Trophoblast cell (in vitro differentiated cells and primary cell): ENCODE measurements at regions not wholly inside any gene's neighbourhood (a gene's known extent, or its start where the extent isn't known, plus 50 kb on each side); places are given as distances from the start of the nearest gene placed in this dataset.

ENCODE experiments used
- DNase-seq, 2 donors: peaks; one replicate each; pipeline ENCODE4 v3.0.0-alpha.2; 2016
- H2AFZ ChIP-seq: 2 replicates; pipeline ENCODE4 v1.6.1; 2013; ENCODE audit warnings: low read length, moderate library complexity, mild to moderate bottlenecking; ENCODE audit not compliant: insufficient read depth, poor library complexity
- H2AK5ac ChIP-seq: 2 replicates; pipeline ENCODE4 v1.6.1; 2013; ENCODE audit warnings: mild to moderate bottlenecking, low read length
- H2BK120ac ChIP-seq: 2 replicates; pipeline ENCODE4 v1.6.1; 2013; ENCODE audit warnings: low read length, mild to moderate bottlenecking, moderate library complexity; ENCODE audit not compliant: insufficient read depth, poor library complexity
- H2BK12ac ChIP-seq: 2 replicates; pipeline ENCODE4 v1.6.1; 2013; ENCODE audit warnings: mild to moderate bottlenecking, low read length, moderate library complexity
- H2BK5ac ChIP-seq: 2 replicates; pipeline ENCODE4 v1.6.1; 2013; ENCODE audit warnings: low read length, low read depth, moderate library complexity, mild to moderate bottlenecking; ENCODE audit not compliant: poor library complexity
- H3K14ac ChIP-seq: 2 replicates; pipeline ENCODE4 v1.6.1; 2013; ENCODE audit warnings: mild to moderate bottlenecking, low read length
- H3K18ac ChIP-seq: 2 replicates; pipeline ENCODE4 v1.6.1; 2013; ENCODE audit warnings: mild to moderate bottlenecking, low read length
- H3K23ac ChIP-seq: 2 replicates; pipeline ENCODE4 v1.6.1; 2013; ENCODE audit warnings: low read length
- H3K27ac ChIP-seq: 2 replicates; pipeline ENCODE4 v1.5.1; 2013; ENCODE audit warnings: low read depth, mild to moderate bottlenecking, inconsistent platforms, low read length, moderate library complexity
- H3K27me3 ChIP-seq: 2 replicates; pipeline ENCODE4 v1.6.1; 2013; ENCODE audit warnings: inconsistent platforms, mild to moderate bottlenecking, low read length, moderate library complexity; ENCODE audit not compliant: insufficient read depth
- H3K36me3 ChIP-seq, 2 experiments: 1 replicate in 1 of 2; 2 replicates in 1 of 2; pipeline ENCODE4 v1.6.1; 2013; ENCODE audit warnings: low read length in 2 of 2, mild to moderate bottlenecking in 2 of 2, moderate library complexity in 1 of 2; ENCODE audit not compliant: insufficient read depth in 2 of 2, control insufficient read depth in 1 of 2
- H3K4ac ChIP-seq: 2 replicates; pipeline ENCODE4 v1.6.1; 2013; ENCODE audit warnings: low read depth, mild to moderate bottlenecking, low read length, moderate library complexity
- H3K4me1 ChIP-seq, 2 experiments: 1 replicate in 1 of 2; 2 replicates in 1 of 2; pipeline ENCODE4 v1.6.1; 2013; ENCODE audit warnings: low read length in 2 of 2, mild to moderate bottlenecking in 2 of 2, moderate library complexity in 1 of 2; ENCODE audit not compliant: insufficient read depth in 2 of 2, control insufficient read depth in 1 of 2
- H3K4me2 ChIP-seq: 2 replicates; pipeline ENCODE4 v1.6.1; 2013; ENCODE audit warnings: inconsistent platforms, mild to moderate bottlenecking, low read length, moderate library complexity
- H3K4me3 ChIP-seq: 2 replicates; pipeline ENCODE4 v1.5.1; 2013; ENCODE audit warnings: mild to moderate bottlenecking, low read depth, low read length, inconsistent platforms
- H3K79me1 ChIP-seq: one replicate; pipeline ENCODE4 v1.6.1; 2013; ENCODE audit warnings: low read length
- H3K79me2 ChIP-seq: 2 replicates; pipeline ENCODE4 v1.6.1; 2013; ENCODE audit warnings: low read length, mild to moderate bottlenecking; ENCODE audit not compliant: control insufficient read depth, insufficient read depth, poor library complexity
- H3K9ac ChIP-seq: 2 replicates; pipeline ENCODE4 v1.6.1; 2013; ENCODE audit warnings: mild to moderate bottlenecking, low read length
- H3K9me3 ChIP-seq: 2 replicates; pipeline ENCODE4 v1.6.1; 2013; ENCODE audit warnings: low read depth, mild to moderate bottlenecking, control low read depth, inconsistent platforms, low read length; ENCODE audit not compliant: insufficient read depth
- H4K12ac ChIP-seq: 2 replicates; pipeline ENCODE4 v1.6.1; 2013; ENCODE audit warnings: low read depth, mild to moderate bottlenecking, low read length, moderate library complexity
- H4K8ac ChIP-seq: 2 replicates; pipeline ENCODE4 v1.6.1; 2013; ENCODE audit warnings: low read depth, mild to moderate bottlenecking, low read length, moderate library complexity
- H4K91ac ChIP-seq: one replicate; pipeline ENCODE4 v1.6.1; 2013; ENCODE audit warnings: low read depth, mild to moderate bottlenecking, low read length, moderate library complexity
- WGBS: extraction: QIAGEN DNeasy Blood & Tissue Kit; methylation state at CpG from one replicate; pipeline ENCODE4 v1.1.7; 2013; ENCODE audit warnings: missing lambda C conversion rate; ENCODE audit not compliant: insufficient read length, insufficient coverage; ENCODE audit errors: extremely low coverage; 5-methylcytosine and 5-hydroxymethylcytosine counted together

DNA sequence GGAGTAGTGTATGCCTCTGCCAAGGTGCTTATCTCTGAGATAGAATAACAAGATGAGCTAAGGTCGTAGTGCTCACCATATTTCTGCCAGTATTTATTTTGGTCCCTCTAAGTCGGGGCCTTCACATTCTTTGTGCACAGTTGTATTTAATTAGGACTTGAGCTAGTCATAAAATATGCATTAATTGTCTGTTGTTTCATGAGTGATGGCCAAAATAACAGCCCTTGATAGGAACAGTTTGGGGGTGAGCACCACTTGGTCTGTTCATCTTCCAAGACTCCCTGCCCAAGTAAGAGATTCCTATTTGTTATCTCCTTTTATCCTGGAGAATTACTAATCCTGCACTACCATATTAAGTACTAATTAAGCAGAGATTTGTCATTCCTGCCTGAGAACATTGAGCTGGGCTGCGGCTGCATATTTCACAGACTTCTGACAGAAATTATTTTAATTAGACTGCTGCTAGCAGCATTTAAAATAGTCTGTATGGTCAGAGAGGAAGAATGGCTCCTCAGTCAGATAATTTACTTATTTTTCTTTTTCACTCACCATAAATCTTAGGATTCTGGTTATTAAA, 435.1 kb downstream of the MTX2 start:
- Histone ChIP-seq H3K9ac (no peak overlapping the region), H3K27ac (no peak overlapping the region), H3K23ac (no peak overlapping the region), H2AFZ (no peak overlapping the region), H3K79me2 (no peaks in the 10 kb centered on the region), H3K36me3 (no peaks in the 10 kb centered on the region), H3K27me3 (no peaks in the 10 kb centered on the region), H2BK120ac (no peak overlapping the region), H4K12ac (no peak overlapping the region), H3K79me1 (peaks cover 5% of the 10 kb centered on the region), H4K91ac (no peak overlapping the region), H3K4me1 (no peaks in the 10 kb centered on the region), H2BK12ac (no peak overlapping the region), H3K4me3 (no peak overlapping the region), H3K18ac (no peak overlapping the region), H4K8ac (no peak overlapping the region), H2AK5ac (no peak overlapping the region), H3K14ac (no peak overlapping the region), H3K4me2 (no peak overlapping the region), H3K9me3 (no peaks in the 10 kb centered on the region), H2BK5ac (no peak overlapping the region), H3K4ac (no peak overlapping the region)
- WGBS = no CpG with 5 or more reads among the region's 3 CpGs
- no peak for DNase-seq

DNA sequence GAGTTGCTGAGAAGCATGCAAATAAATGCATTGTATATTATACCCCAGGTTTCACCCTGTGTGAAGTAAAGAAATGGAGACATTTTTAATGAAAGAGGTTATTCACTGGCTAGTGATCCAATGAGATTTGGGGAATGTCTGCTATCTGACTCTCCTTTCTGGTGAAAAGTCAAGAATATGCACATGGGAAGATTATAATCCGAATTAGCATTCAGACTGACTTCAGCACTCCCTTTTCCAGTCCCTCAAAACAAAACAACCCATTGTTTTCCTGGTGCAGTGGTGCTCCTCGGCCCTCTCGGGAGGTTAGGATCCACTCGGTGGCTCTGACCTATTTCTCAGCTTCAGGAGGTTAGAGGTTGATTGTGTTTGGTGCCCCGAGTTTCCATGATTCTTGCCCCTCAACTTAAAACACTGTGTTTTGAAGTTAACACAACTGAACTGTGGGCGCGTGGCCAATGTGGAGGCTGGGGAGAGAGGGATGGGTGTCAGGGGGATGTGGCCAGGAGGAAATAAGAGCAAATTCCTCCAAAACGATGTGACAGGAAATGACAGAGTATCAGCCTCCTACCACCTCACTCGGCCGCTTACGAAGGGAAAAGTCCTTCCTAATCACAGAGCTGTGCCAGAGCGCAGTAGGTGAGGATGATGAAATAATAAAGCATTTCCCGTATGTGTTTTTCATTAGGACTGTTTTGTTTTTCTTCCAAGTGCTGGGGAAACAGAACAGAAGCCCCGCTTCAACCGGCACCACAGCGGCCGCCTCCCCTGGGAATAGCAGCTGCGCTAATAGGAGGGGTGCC, 440.1 kb downstream of the MTX2 start:
- H2AFZ ChIP-seq = no peak overlapping the region
- H4K8ac ChIP-seq = no peak overlapping the region
- H4K12ac ChIP-seq = no peak overlapping the region
- H2BK120ac ChIP-seq = no peak overlapping the region
- H3K9ac ChIP-seq = no peak overlapping the region
- H2AK5ac ChIP-seq = no peak overlapping the region
- no peak for DNase-seq
- H3K4me3 ChIP-seq = no peak overlapping the region
- no peak overlapping the region for H3K23ac ChIP-seq
- H4K91ac ChIP-seq = no peak overlapping the region
- H3K4me2 ChIP-seq = no peak overlapping the region
- H2BK5ac ChIP-seq = no peak overlapping the region
- no peak overlapping the region for H3K18ac ChIP-seq
- H3K4ac ChIP-seq = no peak overlapping the region
- no peaks in the 10 kb centered on the region for H3K27me3 ChIP-seq
- H3K79me2 ChIP-seq = no peaks in the 10 kb centered on the region
- H3K4me1 ChIP-seq = no peaks in the 10 kb centered on the region
- no peaks in the 10 kb centered on the region for H3K9me3 ChIP-seq
- no peaks in the 10 kb centered on the region for H3K36me3 ChIP-seq
- no CpG with 5 or more reads among the region's 18 CpGs for WGBS
- H3K14ac ChIP-seq = no peak overlapping the region
- no peak overlapping the region for H2BK12ac ChIP-seq
- H3K79me1 ChIP-seq = no peaks in the 10 kb centered on the region
- H3K27ac ChIP-seq = no peak overlapping the region

DNA sequence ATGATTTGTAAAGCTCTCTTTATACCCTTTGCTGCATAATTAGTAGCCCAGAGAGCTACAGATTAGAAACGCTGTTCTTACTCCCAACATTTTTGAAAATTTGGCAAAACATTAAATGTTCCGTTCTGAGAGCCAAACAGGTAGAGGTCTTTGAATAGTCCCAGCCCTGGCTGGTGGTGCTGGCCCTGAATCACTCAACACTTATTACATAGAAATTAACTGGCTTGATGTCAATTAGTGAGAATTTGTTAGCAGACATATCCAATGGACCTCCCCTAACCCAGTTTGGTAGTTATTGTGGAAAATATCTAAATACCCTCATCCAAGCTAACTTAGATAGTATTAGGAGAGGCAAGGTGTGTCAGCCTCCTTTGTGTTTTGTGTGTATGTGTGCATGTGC, 440.7 kb downstream of the MTX2 start:
- no peak for DNase-seq
- Histone ChIP-seq H2BK120ac (no peak overlapping the region), H2BK12ac (no peak overlapping the region), H3K9me3 (no peaks in the 10 kb centered on the region), H3K79me1 (no peaks in the 10 kb centered on the region), H4K91ac (no peak overlapping the region), H4K12ac (no peak overlapping the region), H3K4me2 (no peak overlapping the region), H3K4me1 (no peaks in the 10 kb centered on the region), H3K14ac (no peak overlapping the region), H2AFZ (no peak overlapping the region), H3K4me3 (no peak overlapping the region), H2BK5ac (no peak overlapping the region), H3K9ac (no peak overlapping the region), H3K23ac (no peak overlapping the region), H2AK5ac (no peak overlapping the region), H3K4ac (no peak overlapping the region), H3K27me3 (no peaks in the 10 kb centered on the region), H3K36me3 (no peaks in the 10 kb centered on the region), H3K27ac (no peak overlapping the region), H4K8ac (no peak overlapping the region), H3K18ac (no peak overlapping the region), H3K79me2 (no peaks in the 10 kb centered on the region)
- WGBS = no CpG with 5 or more reads among the region's 2 CpGs

DNA sequence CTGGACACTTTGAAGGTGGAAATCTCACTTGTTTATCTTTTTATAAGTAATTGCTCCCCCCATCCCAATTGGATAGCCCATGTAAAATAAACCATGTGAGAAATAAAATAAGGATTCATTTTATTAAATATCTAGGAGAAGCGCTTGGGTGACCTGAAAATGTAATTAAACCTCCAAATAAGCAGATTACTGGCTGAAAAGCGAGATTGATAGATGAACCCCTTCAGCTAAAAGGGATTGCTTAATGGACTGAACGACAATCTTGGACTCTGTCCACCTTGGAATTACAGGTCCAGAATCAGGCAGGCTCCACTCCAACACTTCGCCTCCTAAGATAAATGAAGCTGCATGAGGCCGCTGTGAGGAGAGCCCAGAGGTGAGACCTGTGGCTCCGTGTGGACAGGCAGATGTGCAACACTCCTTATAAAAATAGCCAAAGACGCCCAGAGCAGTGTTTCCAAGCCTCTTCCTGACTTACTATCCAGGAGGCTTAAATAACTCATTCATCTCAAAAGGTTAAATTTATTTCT, 441.5 kb downstream of the MTX2 start:
- Histone ChIP-seq H2BK120ac (no peak overlapping the region), H2AFZ (no peak overlapping the region), H3K23ac (no peak overlapping the region), H4K12ac (no peak overlapping the region), H3K79me1 (no peaks in the 10 kb centered on the region), H3K27ac (no peak overlapping the region), H3K4me1 (no peaks in the 10 kb centered on the region), H3K18ac (no peak overlapping the region), H2AK5ac (no peak overlapping the region), H2BK5ac (no peak overlapping the region), H4K8ac (no peak overlapping the region), H3K27me3 (no peaks in the 10 kb centered on the region), H2BK12ac (no peak overlapping the region), H3K79me2 (no peaks in the 10 kb centered on the region), H3K14ac (no peak overlapping the region), H3K9ac (no peak overlapping the region), H3K36me3 (no peaks in the 10 kb centered on the region), H4K91ac (no peak overlapping the region), H3K4me3 (no peak overlapping the region), H3K9me3 (no peaks in the 10 kb centered on the region), H3K4me2 (no peak overlapping the region), H3K4ac (no peak overlapping the region)
- DNase-seq = no peak
- WGBS = no CpG with 5 or more reads among the region's 7 CpGs
